ENCODE measurements at regions not wholly inside any gene's neighbourhood (a gene's known extent, or its start where the extent isn't known, plus 50 kb on each side); places are given as distances from the start of the nearest gene placed in this dataset.

DNA sequence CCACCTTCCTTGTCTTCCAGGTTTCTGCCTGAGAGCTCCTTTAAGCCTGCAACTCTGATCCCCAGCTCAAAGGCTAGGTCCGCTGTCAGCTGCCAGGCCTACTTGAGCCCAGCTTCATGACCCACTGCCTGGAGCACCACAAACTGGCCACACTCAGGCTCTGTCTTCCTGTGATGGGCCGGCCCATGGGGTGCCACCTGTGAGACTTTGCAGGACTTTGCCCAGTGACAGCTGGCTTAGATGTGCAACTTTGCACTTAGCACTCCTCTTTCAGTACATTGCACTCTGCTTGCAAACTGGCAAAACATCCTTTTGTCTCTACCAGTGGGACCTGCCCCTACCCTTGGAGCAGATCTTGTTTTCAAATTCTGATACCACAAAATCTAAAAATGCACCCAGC is 311.5 kb upstream of the PDE4D start:
- Histone ChIP-seq H3K9ac (ENCODE audit: low read length) (no peak overlapping the region), H2AFZ (ENCODE audit: low read length) (no peak overlapping the region), H3F3A (ENCODE audit: low read length, unreplicated experiment) (no peaks in the 10 kb centered on the region), H3K9me2 (replicated peaks; ENCODE audit: low read length) (no peaks in the 10 kb centered on the region), H4K20me1 (ENCODE audit: low read length) (no peaks in the 10 kb centered on the region), H3K9me3 (ENCODE audit: low read length) (no peaks in the 10 kb centered on the region), H3K79me2 (ENCODE audit: low read length) (no peaks in the 10 kb centered on the region), H3K4me2 (ENCODE audit: low read length) (no peak overlapping the region), H3K36me3 (ENCODE audit: low read depth, low read length) (no peaks in the 10 kb centered on the region), H3K4me3 (ENCODE audit: low read length) (no peak overlapping the region), H3K27ac (ENCODE audit: low read length) (no peak overlapping the region), H3K27me3 (ENCODE audit: low read length) (peaks cover 62% of the 10 kb centered on the region), H3K4me1 (ENCODE audit: insufficient read depth, low read length) (no peaks in the 10 kb centered on the region)
- DNase-seq: no peak
- TF ChIP-seq, protein P1, sequence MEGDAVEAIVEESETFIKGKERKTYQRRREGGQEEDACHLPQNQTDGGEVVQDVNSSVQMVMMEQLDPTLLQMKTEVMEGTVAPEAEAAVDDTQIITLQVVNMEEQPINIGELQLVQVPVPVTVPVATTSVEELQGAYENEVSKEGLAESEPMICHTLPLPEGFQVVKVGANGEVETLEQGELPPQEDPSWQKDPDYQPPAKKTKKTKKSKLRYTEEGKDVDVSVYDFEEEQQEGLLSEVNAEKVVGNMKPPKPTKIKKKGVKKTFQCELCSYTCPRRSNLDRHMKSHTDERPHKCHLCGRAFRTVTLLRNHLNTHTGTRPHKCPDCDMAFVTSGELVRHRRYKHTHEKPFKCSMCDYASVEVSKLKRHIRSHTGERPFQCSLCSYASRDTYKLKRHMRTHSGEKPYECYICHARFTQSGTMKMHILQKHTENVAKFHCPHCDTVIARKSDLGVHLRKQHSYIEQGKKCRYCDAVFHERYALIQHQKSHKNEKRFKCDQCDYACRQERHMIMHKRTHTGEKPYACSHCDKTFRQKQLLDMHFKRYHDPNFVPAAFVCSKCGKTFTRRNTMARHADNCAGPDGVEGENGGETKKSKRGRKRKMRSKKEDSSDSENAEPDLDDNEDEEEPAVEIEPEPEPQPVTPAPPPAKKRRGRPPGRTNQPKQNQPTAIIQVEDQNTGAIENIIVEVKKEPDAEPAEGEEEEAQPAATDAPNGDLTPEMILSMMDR (conservative IDR thresholded peaks at IDR 0.05; ENCODE audit: low read depth, low read length): no peak
- no peak for TF ChIP-seq EZH2 (IDR thresholded peaks at IDR 0.05; ENCODE audit: low read length, unreplicated experiment)
- no peak for TF ChIP-seq EZH2phosphoT487 (IDR thresholded peaks at IDR 0.05; ENCODE audit: borderline replicate concordance, low read length)
- intact Hi-C loops (cut with micrococcal nuclease): no loop called here
- CTCF ChIA-PET: no interaction called here
- POLR2A ChIA-PET (ENCODE audit: unreplicated experiment): no interaction called here
- ATAC-seq: no peak
- BruUV-seq (replicated peaks): no TSS peak

DNA sequence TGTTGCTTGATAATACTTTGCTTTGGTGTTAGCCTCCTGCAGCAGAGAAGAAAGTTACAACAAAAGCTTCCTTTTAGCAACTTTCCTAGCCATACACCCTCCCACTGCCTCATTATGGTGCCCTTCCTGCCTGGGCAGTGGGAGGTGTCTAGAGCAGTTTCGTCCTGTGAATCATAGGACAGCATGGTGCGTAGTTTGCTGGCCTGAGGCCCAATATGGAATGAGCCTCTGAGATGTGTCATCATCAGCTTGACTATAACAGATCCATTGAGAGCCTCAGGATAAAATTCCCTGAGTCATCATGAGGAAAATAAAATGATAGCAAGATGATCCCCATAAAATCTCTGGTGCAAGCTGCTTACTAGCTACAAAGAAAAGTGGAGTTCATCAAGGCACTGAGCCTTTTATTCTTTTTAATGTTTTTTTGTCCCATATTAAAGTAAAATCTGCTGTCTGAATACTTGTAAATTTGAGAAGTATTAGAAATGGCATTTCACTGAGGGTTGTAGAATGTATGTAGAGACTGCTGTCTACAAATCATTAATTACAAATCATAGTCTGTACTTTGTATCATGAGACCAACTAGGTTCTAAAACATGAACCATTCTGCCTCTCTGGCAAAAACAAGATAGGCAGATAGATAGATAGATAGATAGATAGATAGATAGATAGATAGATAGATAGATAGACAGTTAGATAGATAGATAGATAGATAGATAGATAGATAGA is 303.0 kb upstream of the PDE4D start:
- peak overlapping the region; percentile 23; the same call in 1 of the 2 replicates for H3K4me2 ChIP-seq (ENCODE audit: low read length)
- H3F3A ChIP-seq (ENCODE audit: low read length, unreplicated experiment): no peaks in the 10 kb centered on the region
- no peak overlapping the region for H3K9ac ChIP-seq (ENCODE audit: low read length)
- H3K9me2 ChIP-seq (replicated peaks; ENCODE audit: low read length): no peaks in the 10 kb centered on the region
- POLR2A ChIA-PET (ENCODE audit: unreplicated experiment): interaction anchor here (0.7 kb wide), 1 partner anchor 15 kb away, joined by 4 read pairs; no protein-coding TSS in a partner anchor
- peak overlapping the region; percentile 58 for H2AFZ ChIP-seq (ENCODE audit: low read length)
- H3K27me3 ChIP-seq (ENCODE audit: low read length): peaks cover 6% of the 10 kb centered on the region; the same call in 1 of the 2 replicates
- H3K36me3 ChIP-seq (ENCODE audit: low read depth, low read length): no peaks in the 10 kb centered on the region
- intact Hi-C loops (cut with micrococcal nuclease): no loop called here
- H3K79me2 ChIP-seq (ENCODE audit: low read length): no peaks in the 10 kb centered on the region
- H3K4me1 ChIP-seq (ENCODE audit: insufficient read depth, low read length): peaks cover 10% of the 10 kb centered on the region; the same call in 1 of the 2 replicates
- H3K9me3 ChIP-seq (ENCODE audit: low read length): no peaks in the 10 kb centered on the region
- peak; percentile 94 for ATAC-seq
- H4K20me1 ChIP-seq (ENCODE audit: low read length): no peaks in the 10 kb centered on the region
- CTCF ChIA-PET: no interaction called here
- TF ChIP-seq, protein P1 (conservative IDR thresholded peaks at IDR 0.05; ENCODE audit: low read depth, low read length): no peak
- TF ChIP-seq EZH2phosphoT487 (IDR thresholded peaks at IDR 0.05; ENCODE audit: borderline replicate concordance, low read length): no peak
- TF ChIP-seq EZH2 (IDR thresholded peaks at IDR 0.05; ENCODE audit: low read length, unreplicated experiment): no peak
- DNase-seq: peak; percentile 96
- H3K4me3 ChIP-seq (ENCODE audit: low read length): no peak overlapping the region
- no TSS peak for BruUV-seq (replicated peaks)
- H3K27ac ChIP-seq (ENCODE audit: low read length): no peak overlapping the region

DNA sequence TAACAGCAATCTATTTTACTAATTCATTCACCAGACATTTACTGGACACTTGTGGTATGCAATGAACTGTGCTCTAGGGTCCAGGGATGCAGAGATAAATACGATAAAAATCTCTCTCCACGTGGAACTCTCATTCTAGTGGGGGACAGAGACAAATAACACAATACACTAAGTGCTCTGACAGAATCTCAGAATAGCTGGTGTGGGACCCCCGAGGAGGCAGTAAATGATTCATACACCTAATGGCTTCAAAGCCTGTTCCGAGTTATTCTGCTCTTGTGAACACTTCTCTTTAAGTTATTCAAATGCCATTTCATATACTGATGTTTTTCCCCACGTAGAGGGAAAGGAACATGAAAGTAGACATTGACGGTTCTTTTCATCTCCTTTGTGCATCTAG is 302.0 kb upstream of the PDE4D start:
- TF ChIP-seq EZH2 (IDR thresholded peaks at IDR 0.05; ENCODE audit: low read length, unreplicated experiment): no peak
- no peak for TF ChIP-seq EZH2phosphoT487 (IDR thresholded peaks at IDR 0.05; ENCODE audit: borderline replicate concordance, low read length)
- TF ChIP-seq, protein P1 (conservative IDR thresholded peaks at IDR 0.05; ENCODE audit: low read depth, low read length): no peak
- no peak overlapping the region for H3K4me2 ChIP-seq (ENCODE audit: low read length)
- BruUV-seq (replicated peaks): no TSS peak
- no peak overlapping the region for H3K27ac ChIP-seq (ENCODE audit: low read length)
- no peaks in the 10 kb centered on the region for H3F3A ChIP-seq (ENCODE audit: low read length, unreplicated experiment)
- no peaks in the 10 kb centered on the region for H3K9me3 ChIP-seq (ENCODE audit: low read length)
- H3K9me2 ChIP-seq (replicated peaks; ENCODE audit: low read length): no peaks in the 10 kb centered on the region
- H3K27me3 ChIP-seq (ENCODE audit: low read length): peaks cover under 1% of the 10 kb centered on the region; the same call in 1 of the 2 replicates
- ChIA-PET POLR2A (ENCODE audit: unreplicated experiment) (no interaction called here), CTCF (no interaction called here)
- no peaks in the 10 kb centered on the region for H3K79me2 ChIP-seq (ENCODE audit: low read length)
- ATAC-seq (no peak), DNase-seq (no peak)
- H3K4me3 ChIP-seq (ENCODE audit: low read length): no peak overlapping the region
- intact Hi-C loops (cut with micrococcal nuclease): no loop called here
- peaks cover 10% of the 10 kb centered on the region; the same call in 1 of the 2 replicates for H3K4me1 ChIP-seq (ENCODE audit: insufficient read depth, low read length)
- no peaks in the 10 kb centered on the region for H3K36me3 ChIP-seq (ENCODE audit: low read depth, low read length)
- H2AFZ ChIP-seq (ENCODE audit: low read length): no peak overlapping the region
- no peaks in the 10 kb centered on the region for H4K20me1 ChIP-seq (ENCODE audit: low read length)
- H3K9ac ChIP-seq (ENCODE audit: low read length): no peak overlapping the region
